GM12878 (cell line): ENCODE measurements at regions not wholly inside any gene's neighbourhood (a gene's known extent, or its start where the extent isn't known, plus 50 kb on each side); places are given as distances from the start of the nearest gene placed in this dataset.

Source experiments
- ATAC-seq: fragments of 200-7000 bp; cut with Tn5 transposase; 3 replicates; pipeline ENCODE4 v1.9.1; 2020; ENCODE audit warnings: mild to moderate bottlenecking, moderate library complexity
- BruUV-seq: library from RNA; stranded (reverse); fragments of 400-500 nt; replicated peaks from 2 replicates; lab custom pipeline; 2021; lab: Mats Ljungman, UMichigan
- CTCF ChIA-PET: fragments of 300-600 bp; sonication (Branson Sonifier 250); formaldehyde crosslinking; extraction: SDS; loops from one replicate; lab custom pipeline; 2021; ENCODE audit warnings: inconsistent platforms; lab: Yijun Ruan, JAX
- POLR2A ChIA-PET: fragments of 350-600 bp; formaldehyde crosslinking; extraction: SDS; loops from one replicate; lab custom pipeline; 2021; ENCODE audit warnings: inconsistent platforms; lab: Charles Lee
- RAD21 ChIA-PET: fragments of 300-600 bp; sonication (Branson Sonifier 250); formaldehyde crosslinking; loops from one replicate; lab custom pipeline; 2023; ENCODE audit warnings: antibody characterized with exemption; ENCODE audit not compliant: unreplicated experiment; lab: Charles Lee
- SMC1A ChIA-PET: fragments of 300-600 bp; sonication (Branson Sonifier 250); formaldehyde crosslinking; loops from one replicate; lab custom pipeline; 2023; ENCODE audit not compliant: unreplicated experiment, uncharacterized antibody; lab: Charles Lee
- DNase-seq: peaks from one replicate; pipeline ENCODE4 v3.0.0-alpha.2; 2011; ENCODE audit warnings: low read depth, low spot score
- FAIRE-seq: peaks from 3 replicates; lab custom pipeline; 2011; peaks lifted over from hg19 to GRCh38; lab: Jason Lieb, UNC
- H2AFZ ChIP-seq: 2 replicates; pipeline ENCODE4 v1.6.0; 2011; ENCODE audit warnings: low read depth, low read length, control low read depth; ENCODE audit not compliant: control insufficient read depth
- H3K27ac ChIP-seq: 2 replicates; pipeline ENCODE4 v1.5.1; 2011; ENCODE audit warnings: control low read depth; ENCODE audit not compliant: control insufficient read depth, insufficient read depth
- H3K27me3 ChIP-seq, 2 experiments: replicated peaks in 1 of 2; 2 replicates each; pipeline versions ENCODE4 v1.6.0 to v1.6.1; 2011; ENCODE audit warnings: low read length in 1 of 2; ENCODE audit not compliant: control insufficient read depth in 2 of 2, insufficient read depth in 2 of 2
- H3K36me3 ChIP-seq, 2 experiments: 2 replicates each; pipeline ENCODE4 v1.5.1; 2011; ENCODE audit warnings: low read length in 1 of 2; ENCODE audit not compliant: control insufficient read depth in 2 of 2, insufficient read depth in 2 of 2
- H3K4me1 ChIP-seq: 2 replicates; pipeline ENCODE4 v1.6.1; 2011; ENCODE audit warnings: mild to moderate bottlenecking, low read length, moderate library complexity, mixed read lengths; ENCODE audit not compliant: control insufficient read depth, insufficient read depth
- H3K4me2 ChIP-seq: 2 replicates; pipeline ENCODE4 v1.6.0; 2011; ENCODE audit warnings: control low read depth; ENCODE audit not compliant: control insufficient read depth, insufficient read depth
- H3K4me3 ChIP-seq: fragments of 200-600 bp; sonication (generic); 2 replicates; pipeline ENCODE4 v1.5.1; 2016
- H3K79me2 ChIP-seq: 2 replicates; pipeline ENCODE4 v1.6.0; 2011; ENCODE audit warnings: low read length; ENCODE audit not compliant: control insufficient read depth, insufficient read depth
- H3K9ac ChIP-seq: 2 replicates; pipeline ENCODE4 v1.8.0; 2011; ENCODE audit warnings: low read length, control low read depth, mixed read lengths; ENCODE audit not compliant: control insufficient read depth, insufficient read depth
- H3K9me3 ChIP-seq: replicated peaks from 3 replicates; pipeline ENCODE4 v1.5.1; 2011; ENCODE audit warnings: mild to moderate bottlenecking, low read length; ENCODE audit not compliant: control insufficient read depth, insufficient read depth
- H4K20me1 ChIP-seq: 2 replicates; pipeline ENCODE4 v1.6.0; 2011; ENCODE audit not compliant: control insufficient read depth, insufficient read depth
- BHLHE40 ChIP-seq, 2 experiments: fragments of 450-650 bp in 1 of 2; IDR thresholded peaks; 2 replicates each; pipeline ENCODE4 v1.6.1; 2011 to 2017; ENCODE audit warnings: low read depth in 2 of 2, borderline replicate concordance in 1 of 2, improper control_type of control experiment in 1 of 2, low read length in 1 of 2, mild to moderate bottlenecking in 1 of 2
- FOXK2 ChIP-seq: fragments of 450-650 bp; IDR thresholded peaks from 2 replicates; pipeline ENCODE4 v1.6.1; 2017; ENCODE audit warnings: mild to moderate bottlenecking, moderate library complexity
- IKZF2 ChIP-seq, 2 experiments: fragments of 450-650 bp; IDR thresholded peaks; 2 replicates each; pipeline ENCODE4 v1.6.1; 2017; ENCODE audit warnings: mild to moderate bottlenecking in 2 of 2, moderate library complexity in 2 of 2
- JUNB ChIP-seq: IDR thresholded peaks from 2 replicates; pipeline ENCODE4 v1.6.1; 2016; ENCODE audit warnings: antibody characterized with exemption, mild to moderate bottlenecking
- MXI1 ChIP-seq: fragments of 150-350 bp; IDR thresholded peaks from 2 replicates; pipeline ENCODE4 v1.6.1; 2011; ENCODE audit warnings: low read depth, mild to moderate bottlenecking, inconsistent platforms, low read length, improper control_type of control experiment
- WGBS: methylation state at CpG from one replicate; pipeline ENCODE4 v1.1.6; 2016; ENCODE audit warnings: low lambda C conversion rate; ENCODE audit not compliant: insufficient replicate concordance, insufficient coverage; ENCODE audit errors: missing lambda C conversion rate; 5-methylcytosine and 5-hydroxymethylcytosine counted together
- in situ Hi-C: fragments of 300-500 bp; cut with MboI; formaldehyde crosslinking; loops from 9 replicates; pipeline ENCODE4 v1.14.3; 2018; ENCODE audit warnings: mixed read lengths
- intact Hi-C: fragments of 100-400 bp; cut with micrococcal nuclease; formaldehyde crosslinking; loops from one replicate; pipeline ENCODE4 v1.14.2; 2022; ENCODE audit not compliant: unreplicated experiment
- TF ChIP-seq, protein P1 (sequence below): fragments of 450-650 bp; IDR thresholded peaks from 2 replicates; pipeline ENCODE4 v1.6.1; 2017; ENCODE audit warnings: mild to moderate bottlenecking, moderate library complexity

DNA sequence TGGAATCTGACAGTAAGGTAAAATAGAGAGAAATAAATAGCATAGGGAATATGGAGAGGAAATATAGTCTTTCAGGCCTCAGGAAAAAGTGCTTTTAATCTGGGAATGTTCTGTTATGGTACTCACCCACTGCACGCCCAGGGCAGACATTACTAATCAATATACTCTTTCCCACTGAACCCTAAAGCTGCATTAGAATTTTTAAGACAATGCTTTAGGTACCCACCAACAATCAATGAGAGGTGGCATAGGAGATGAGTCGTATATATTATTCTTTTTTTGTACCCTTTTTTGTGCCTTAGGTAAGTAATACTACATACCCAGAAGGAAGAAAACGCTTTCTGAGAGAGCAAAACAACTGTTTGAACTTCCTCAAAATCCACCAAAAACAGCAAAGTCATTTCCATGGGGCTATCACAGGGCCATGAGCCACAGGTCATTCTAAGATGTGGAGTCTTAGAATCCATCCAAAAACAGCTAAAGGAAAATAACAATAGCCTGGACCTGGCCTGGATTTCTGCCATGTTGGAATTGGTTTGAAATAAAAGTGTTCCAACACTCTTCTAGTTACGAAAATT lies 542.1 kb downstream of the XYLT1 start (continued):
- no peak for TF ChIP-seq MXI1
- TF ChIP-seq, all 136 proteins: peak for 0

DNA sequence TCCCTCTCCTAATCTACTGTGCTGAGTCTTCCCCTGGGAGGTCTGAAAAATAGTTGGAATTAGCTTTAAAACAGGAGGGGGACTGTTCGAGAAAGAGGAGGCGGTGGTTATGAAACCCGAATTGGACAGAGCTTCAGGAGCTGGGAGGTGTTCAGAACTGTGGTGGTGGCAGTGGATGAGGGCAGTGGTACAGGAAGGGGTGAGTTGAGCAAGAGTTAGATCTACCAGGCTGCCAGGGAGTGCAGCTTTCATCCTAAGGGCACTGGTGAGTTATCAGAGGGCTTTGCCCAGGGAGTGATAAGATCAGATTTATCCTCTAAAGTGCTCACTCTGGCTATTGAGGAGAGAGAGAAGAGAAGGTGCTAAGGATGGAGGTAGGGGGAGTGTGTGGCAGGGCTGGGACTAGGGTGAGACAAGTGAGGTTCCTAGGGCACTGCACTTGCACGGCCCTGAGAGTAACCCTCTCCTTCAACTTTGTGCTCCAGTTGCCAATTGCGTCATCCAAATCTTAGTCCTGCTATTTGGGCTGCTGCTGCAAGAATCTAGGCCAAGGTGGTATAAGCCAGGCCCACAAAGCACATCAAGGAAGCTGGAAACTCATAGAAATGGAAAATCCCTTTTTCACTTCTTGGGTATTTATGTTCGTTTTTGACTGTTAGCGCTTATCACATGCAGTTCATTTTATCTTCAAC lies 540.3 kb downstream of the XYLT1 start:
- Histone ChIP-seq H2AFZ (no peak overlapping the region), H3K36me3 (no peaks in the 10 kb centered on the region), H3K4me1 (no peaks in the 10 kb centered on the region), H3K79me2 (no peaks in the 10 kb centered on the region), H3K27ac (no peak overlapping the region), H3K9ac (no peak overlapping the region), H4K20me1 (no peaks in the 10 kb centered on the region), H3K4me3 (no peak overlapping the region), H3K27me3 (no peaks in the 10 kb centered on the region), H3K4me2 (no peak overlapping the region), H3K9me3 (no peaks in the 10 kb centered on the region)
- RAD21 ChIA-PET, result interaction anchor here (1.0 kb wide), 1 partner anchor 58 kb away, joined by 3 read pairs; no protein-coding TSS in a partner anchor
- POLR2A ChIA-PET, result interaction anchor here (1.0 kb wide), 1 partner anchor 11 kb away, joined by 3 read pairs; no protein-coding TSS in a partner anchor
- BruUV-seq, result no TSS peak
- FAIRE-seq, result no peak
- CTCF ChIA-PET, result no interaction called here
- DNase-seq, result no peak
- in situ Hi-C loops, result no loop called here
- SMC1A ChIA-PET, result no interaction called here
- intact Hi-C loops, result no loop called here
- TF ChIP-seq IKZF2 (IDR thresholded peaks at IDR 0.05) (no peak), JUNB (no peak), BHLHE40 (IDR thresholded peaks at IDR 0.05; ENCODE audit: borderline replicate concordance in 1 of 2, low read depth in 2 of 2, low read length in 1 of 2) (no peak), FOXK2 (no peak)
- TF ChIP-seq, protein P1, sequence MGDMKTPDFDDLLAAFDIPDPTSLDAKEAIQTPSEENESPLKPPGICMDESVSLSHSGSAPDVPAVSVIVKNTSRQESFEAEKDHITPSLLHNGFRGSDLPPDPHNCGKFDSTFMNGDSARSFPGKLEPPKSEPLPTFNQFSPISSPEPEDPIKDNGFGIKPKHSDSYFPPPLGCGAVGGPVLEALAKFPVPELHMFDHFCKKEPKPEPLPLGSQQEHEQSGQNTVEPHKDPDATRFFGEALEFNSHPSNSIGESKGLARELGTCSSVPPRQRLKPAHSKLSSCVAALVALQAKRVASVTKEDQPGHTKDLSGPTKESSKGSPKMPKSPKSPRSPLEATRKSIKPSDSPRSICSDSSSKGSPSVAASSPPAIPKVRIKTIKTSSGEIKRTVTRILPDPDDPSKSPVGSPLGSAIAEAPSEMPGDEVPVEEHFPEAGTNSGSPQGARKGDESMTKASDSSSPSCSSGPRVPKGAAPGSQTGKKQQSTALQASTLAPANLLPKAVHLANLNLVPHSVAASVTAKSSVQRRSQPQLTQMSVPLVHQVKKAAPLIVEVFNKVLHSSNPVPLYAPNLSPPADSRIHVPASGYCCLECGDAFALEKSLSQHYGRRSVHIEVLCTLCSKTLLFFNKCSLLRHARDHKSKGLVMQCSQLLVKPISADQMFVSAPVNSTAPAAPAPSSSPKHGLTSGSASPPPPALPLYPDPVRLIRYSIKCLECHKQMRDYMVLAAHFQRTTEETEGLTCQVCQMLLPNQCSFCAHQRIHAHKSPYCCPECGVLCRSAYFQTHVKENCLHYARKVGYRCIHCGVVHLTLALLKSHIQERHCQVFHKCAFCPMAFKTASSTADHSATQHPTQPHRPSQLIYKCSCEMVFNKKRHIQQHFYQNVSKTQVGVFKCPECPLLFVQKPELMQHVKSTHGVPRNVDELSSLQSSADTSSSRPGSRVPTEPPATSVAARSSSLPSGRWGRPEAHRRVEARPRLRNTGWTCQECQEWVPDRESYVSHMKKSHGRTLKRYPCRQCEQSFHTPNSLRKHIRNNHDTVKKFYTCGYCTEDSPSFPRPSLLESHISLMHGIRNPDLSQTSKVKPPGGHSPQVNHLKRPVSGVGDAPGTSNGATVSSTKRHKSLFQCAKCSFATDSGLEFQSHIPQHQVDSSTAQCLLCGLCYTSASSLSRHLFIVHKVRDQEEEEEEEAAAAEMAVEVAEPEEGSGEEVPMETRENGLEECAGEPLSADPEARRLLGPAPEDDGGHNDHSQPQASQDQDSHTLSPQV, result no peak
- no peak for ATAC-seq
- WGBS, result 44% methylated on average over 7 of the region's 7 CpGs
